DND-41 (cell line): ENCODE measurements at regions not wholly inside any gene's neighbourhood (a gene's known extent, or its start where the extent isn't known, plus 50 kb on each side); places are given as distances from the start of the nearest gene placed in this dataset.

Experiments used
- CTCF ChIP-seq: IDR thresholded peaks from 2 replicates; pipeline ENCODE4 v1.5.1; 2012; ENCODE audit warnings: borderline replicate concordance, low read length, moderate library complexity, mild to moderate bottlenecking; ENCODE audit not compliant: poor library complexity, severe bottlenecking; ENCODE audit errors: extremely low read depth
- EZH2 ChIP-seq: IDR thresholded peaks from 3 replicates; pipeline ENCODE4 v1.6.1; 2012; ENCODE audit warnings: borderline replicate concordance, low read depth, mild to moderate bottlenecking, moderate library complexity, low read length, inconsistent platforms; ENCODE audit not compliant: severe bottlenecking

- no peak for TF ChIP-seq CTCF
- TF ChIP-seq EZH2 = no peak
Observed at GRCh38 chr2:40544072-40544471, 92.2 kb upstream of the SLC8A1 start.
